ENCODE measurements at regions not wholly inside any gene's neighbourhood (a gene's known extent, or its start where the extent isn't known, plus 50 kb on each side); places are given as distances from the start of the nearest gene placed in this dataset.
"Not testable (repeated sequence)": the region's sequence is repeated elsewhere in the genome, so short reads cannot be mapped to it uniquely, and the experiment has no call there.

- H3K4me2 ChIP-seq (ENCODE audit: low read length): no peak overlapping the region
- H3K4me1 ChIP-seq (ENCODE audit: control insufficient read depth, insufficient read depth, low read length): no peaks in the 10 kb centered on the region
- H3K9ac ChIP-seq (ENCODE audit: low read depth, low read length): no peak overlapping the region
- H3K36me3 ChIP-seq (ENCODE audit: insufficient read depth, low read length): no peaks in the 10 kb centered on the region
- no peaks in the 10 kb centered on the region for H3K27me3 ChIP-seq (ENCODE audit: control insufficient read depth, insufficient read depth, low read length)
- no peaks in the 10 kb centered on the region for H3K9me3 ChIP-seq (replicated peaks; ENCODE audit: low read length)
- H3K4me3 ChIP-seq (ENCODE audit: low read length): no peak overlapping the region
Observed at GRCh38 chr11:23425381-23425780, 565.1 kb upstream of the CCDC179 start.

GRCh38 chr11:23429569-23429968, 569.3 kb upstream of the CCDC179 start:
- Histone ChIP-seq H3K4me1 (ENCODE audit: control insufficient read depth, insufficient read depth, low read length) (no peaks in the 10 kb centered on the region), H3K36me3 (ENCODE audit: insufficient read depth, low read length) (no peaks in the 10 kb centered on the region), H3K4me3 (ENCODE audit: low read length) (no peak overlapping the region), H3K4me2 (ENCODE audit: low read length) (no peak overlapping the region), H3K9me3 (replicated peaks; ENCODE audit: low read length) (no peaks in the 10 kb centered on the region), H3K27me3 (ENCODE audit: control insufficient read depth, insufficient read depth, low read length) (no peaks in the 10 kb centered on the region), H3K9ac (ENCODE audit: low read depth, low read length) (no peak overlapping the region)

- Histone ChIP-seq H3K27me3 (ENCODE audit: control insufficient read depth, insufficient read depth, low read length) (no peaks in the 10 kb centered on the region), H3K9ac (ENCODE audit: low read depth, low read length) (no peak overlapping the region), H3K4me1 (ENCODE audit: control insufficient read depth, insufficient read depth, low read length) (no peaks in the 10 kb centered on the region), H3K9me3 (replicated peaks; ENCODE audit: low read length) (no peaks in the 10 kb centered on the region), H3K4me2 (ENCODE audit: low read length) (no peak overlapping the region), H3K36me3 (ENCODE audit: insufficient read depth, low read length) (no peaks in the 10 kb centered on the region), H3K4me3 (ENCODE audit: low read length) (no peak overlapping the region)
Observed at GRCh38 chr11:23453522-23453921, 593.2 kb upstream of the CCDC179 start.

GRCh38 chr11:23455321-23455891, 595.1 kb upstream of the CCDC179 start:
- no peak overlapping the region for H3K9ac ChIP-seq (ENCODE audit: low read depth, low read length)
- no peak overlapping the region for H3K4me3 ChIP-seq (ENCODE audit: low read length)
- no peaks in the 10 kb centered on the region for H3K4me1 ChIP-seq (ENCODE audit: control insufficient read depth, insufficient read depth, low read length)

GRCh38 chr11:23457641-23458040, 597.4 kb upstream of the CCDC179 start:
- Histone ChIP-seq H3K4me2 (ENCODE audit: low read length) (no peak overlapping the region), H3K4me1 (ENCODE audit: control insufficient read depth, insufficient read depth, low read length) (no peaks in the 10 kb centered on the region), H3K36me3 (ENCODE audit: insufficient read depth, low read length) (no peaks in the 10 kb centered on the region), H3K4me3 (ENCODE audit: low read length) (no peak overlapping the region), H3K9me3 (replicated peaks; ENCODE audit: low read length) (no peaks in the 10 kb centered on the region), H3K27me3 (ENCODE audit: control insufficient read depth, insufficient read depth, low read length) (no peaks in the 10 kb centered on the region), H3K9ac (ENCODE audit: low read depth, low read length) (no peak overlapping the region)

More at GRCh38 chr11:23455321-23455891, 595.1 kb upstream of the CCDC179 start:
- Histone ChIP-seq H3K36me3 (ENCODE audit: insufficient read depth, low read length) (no peaks in the 10 kb centered on the region), H3K27me3 (ENCODE audit: control insufficient read depth, insufficient read depth, low read length) (no peaks in the 10 kb centered on the region), H3K4me2 (ENCODE audit: low read length) (no peak overlapping the region), H3K9me3 (replicated peaks; ENCODE audit: low read length) (no peaks in the 10 kb centered on the region)

- H3K36me3 ChIP-seq (ENCODE audit: insufficient read depth, low read length): no peaks in the 10 kb centered on the region
- H3K4me1 ChIP-seq (ENCODE audit: control insufficient read depth, insufficient read depth, low read length): no peaks in the 10 kb centered on the region
- H3K27me3 ChIP-seq (ENCODE audit: control insufficient read depth, insufficient read depth, low read length): no peaks in the 10 kb centered on the region
- H3K4me3 ChIP-seq (ENCODE audit: low read length): no peak overlapping the region
- no peak overlapping the region for H3K4me2 ChIP-seq (ENCODE audit: low read length)
- H3K9me3 ChIP-seq (replicated peaks; ENCODE audit: low read length): no peaks in the 10 kb centered on the region
- H3K9ac ChIP-seq (ENCODE audit: low read depth, low read length): no peak overlapping the region
Observed at GRCh38 chr11:23471878-23472277, 611.6 kb upstream of the CCDC179 start.

- Histone ChIP-seq H3K4me2 (ENCODE audit: low read length) (no peak overlapping the region), H3K9ac (ENCODE audit: low read depth, low read length) (no peak overlapping the region), H3K9me3 (replicated peaks; ENCODE audit: low read length) (no peaks in the 10 kb centered on the region), H3K4me1 (ENCODE audit: control insufficient read depth, insufficient read depth, low read length) (no peaks in the 10 kb centered on the region), H3K4me3 (ENCODE audit: low read length) (no peak overlapping the region), H3K36me3 (ENCODE audit: insufficient read depth, low read length) (no peaks in the 10 kb centered on the region), H3K27me3 (ENCODE audit: control insufficient read depth, insufficient read depth, low read length) (no peaks in the 10 kb centered on the region)
Observed at GRCh38 chr11:23473782-23474181, 613.5 kb upstream of the CCDC179 start.

- H3K4me2 ChIP-seq (ENCODE audit: low read length): no peak overlapping the region
Observed at GRCh38 chr11:23480736-23481135, 620.5 kb upstream of the CCDC179 start.

GRCh38 chr11:23484146-23484545, 623.9 kb upstream of the CCDC179 start:
- not testable (repeated sequence) for H3K36me3 ChIP-seq (ENCODE audit: insufficient read depth, low read length); H3K27me3 ChIP-seq (ENCODE audit: control insufficient read depth, insufficient read depth, low read length); H3K4me2 ChIP-seq (ENCODE audit: low read length); H3K9me3 ChIP-seq (replicated peaks; ENCODE audit: low read length); H3K4me3 ChIP-seq (ENCODE audit: low read length); H3K9ac ChIP-seq (ENCODE audit: low read depth, low read length); H3K4me1 ChIP-seq (ENCODE audit: control insufficient read depth, insufficient read depth, low read length)

More at GRCh38 chr11:23480736-23481135, 620.5 kb upstream of the CCDC179 start:
- no peaks in the 10 kb centered on the region for H3K9me3 ChIP-seq (replicated peaks; ENCODE audit: low read length)
- H3K9ac ChIP-seq (ENCODE audit: low read depth, low read length): no peak overlapping the region
- H3K36me3 ChIP-seq (ENCODE audit: insufficient read depth, low read length): no peaks in the 10 kb centered on the region
- H3K27me3 ChIP-seq (ENCODE audit: control insufficient read depth, insufficient read depth, low read length): no peaks in the 10 kb centered on the region
- no peak overlapping the region for H3K4me3 ChIP-seq (ENCODE audit: low read length)
- no peaks in the 10 kb centered on the region for H3K4me1 ChIP-seq (ENCODE audit: control insufficient read depth, insufficient read depth, low read length)

- not testable (repeated sequence) for H3K9me3 ChIP-seq (replicated peaks; ENCODE audit: low read length); H3K4me1 ChIP-seq (ENCODE audit: control insufficient read depth, insufficient read depth, low read length); H3K4me3 ChIP-seq (ENCODE audit: low read length); H3K27me3 ChIP-seq (ENCODE audit: control insufficient read depth, insufficient read depth, low read length); H3K9ac ChIP-seq (ENCODE audit: low read depth, low read length); H3K36me3 ChIP-seq (ENCODE audit: insufficient read depth, low read length); H3K4me2 ChIP-seq (ENCODE audit: low read length)
Observed at GRCh38 chr11:23484618-23485017, 624.3 kb upstream of the CCDC179 start.

- H3K9ac ChIP-seq (ENCODE audit: low read depth, low read length): no peak overlapping the region
- H3K36me3 ChIP-seq (ENCODE audit: insufficient read depth, low read length): no peaks in the 10 kb centered on the region
- no peak overlapping the region for H3K4me2 ChIP-seq (ENCODE audit: low read length)
- H3K4me3 ChIP-seq (ENCODE audit: low read length): no peak overlapping the region
- H3K27me3 ChIP-seq (ENCODE audit: control insufficient read depth, insufficient read depth, low read length): no peaks in the 10 kb centered on the region
- no peaks in the 10 kb centered on the region for H3K4me1 ChIP-seq (ENCODE audit: control insufficient read depth, insufficient read depth, low read length)
- H3K9me3 ChIP-seq (replicated peaks; ENCODE audit: low read length): no peaks in the 10 kb centered on the region
Observed at GRCh38 chr11:23490557-23491235, 630.4 kb upstream of the CCDC179 start.

GRCh38 chr11:23494981-23495380, 634.7 kb upstream of the CCDC179 start:
- Histone ChIP-seq H3K36me3 (ENCODE audit: insufficient read depth, low read length) (no peaks in the 10 kb centered on the region), H3K4me3 (ENCODE audit: low read length) (no peak overlapping the region), H3K4me1 (ENCODE audit: control insufficient read depth, insufficient read depth, low read length) (no peaks in the 10 kb centered on the region), H3K4me2 (ENCODE audit: low read length) (no peak overlapping the region), H3K9ac (ENCODE audit: low read depth, low read length) (no peak overlapping the region), H3K9me3 (replicated peaks; ENCODE audit: low read length) (no peaks in the 10 kb centered on the region), H3K27me3 (ENCODE audit: control insufficient read depth, insufficient read depth, low read length) (no peaks in the 10 kb centered on the region)

Measured in skeletal muscle satellite cell (primary cell).